SH-SY5Y (cell line): ENCODE measurements at regions not wholly inside any gene's neighbourhood (a gene's known extent, or its start where the extent isn't known, plus 50 kb on each side); places are given as distances from the start of the nearest gene placed in this dataset.

Source experiments
- GATA2 ChIP-seq: IDR thresholded peaks from 2 replicates; pipeline ENCODE4 v1.6.1; 2011; ENCODE audit warnings: mild to moderate bottlenecking, low read depth, low read length
- GATA3 ChIP-seq: IDR thresholded peaks from 2 replicates; pipeline ENCODE4 v1.6.1; 2011; ENCODE audit warnings: low read depth, mild to moderate bottlenecking, low read length, moderate library complexity

- no peak for TF ChIP-seq GATA2
- TF ChIP-seq GATA3 = no peak
Measured at GRCh38 chr3:18223571-18223970, 201.6 kb downstream of the SATB1 start.

- no peak for TF ChIP-seq GATA3
- TF ChIP-seq GATA2 = no peak
Measured at GRCh38 chr3:18222686-18223085, 202.5 kb downstream of the SATB1 start.

- no peak for TF ChIP-seq GATA3
- TF ChIP-seq GATA2 = no peak
Measured at GRCh38 chr3:18217507-18218174, 207.5 kb downstream of the SATB1 start.

- TF ChIP-seq GATA2 = no peak
- no peak for TF ChIP-seq GATA3
Measured at GRCh38 chr3:18216996-18217395, 208.1 kb downstream of the SATB1 start.

DNA sequence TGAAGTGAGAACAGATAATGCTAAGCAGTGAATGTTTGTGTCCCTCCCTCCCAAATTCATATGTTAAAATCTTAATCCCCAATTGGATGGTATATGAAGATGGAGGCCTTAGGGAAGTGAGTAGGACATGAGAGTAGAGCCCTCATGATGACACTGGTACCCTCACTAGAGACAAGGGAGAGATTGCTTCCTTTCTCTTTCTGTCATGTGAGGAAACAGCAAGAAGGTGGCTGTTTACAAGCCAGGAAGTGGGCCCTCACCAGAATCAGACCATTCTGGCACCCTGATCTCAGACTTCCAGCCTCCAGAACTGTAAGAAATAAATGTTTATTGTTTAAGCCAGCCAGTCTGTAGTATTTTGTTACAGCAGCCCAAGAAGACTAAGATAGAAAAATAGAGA lies 209.5 kb downstream of the SATB1 start:
- TF ChIP-seq GATA2 (no peak), GATA3 (no peak)

- TF ChIP-seq GATA2 (no peak), GATA3 (no peak)
Measured at GRCh38 chr3:18211116-18211515, 214.0 kb downstream of the SATB1 start.

- no peak for TF ChIP-seq GATA2
Measured at GRCh38 chr3:18208856-18209255, 216.3 kb downstream of the SATB1 start.

GRCh38 chr3:18208091-18208490 lies 217.0 kb downstream of the SATB1 start:
- TF ChIP-seq GATA3 (no peak), GATA2 (no peak)

- no peak for TF ChIP-seq GATA2
- TF ChIP-seq GATA3 = no peak
Measured at GRCh38 chr3:18207226-18207625, 217.9 kb downstream of the SATB1 start.

DNA sequence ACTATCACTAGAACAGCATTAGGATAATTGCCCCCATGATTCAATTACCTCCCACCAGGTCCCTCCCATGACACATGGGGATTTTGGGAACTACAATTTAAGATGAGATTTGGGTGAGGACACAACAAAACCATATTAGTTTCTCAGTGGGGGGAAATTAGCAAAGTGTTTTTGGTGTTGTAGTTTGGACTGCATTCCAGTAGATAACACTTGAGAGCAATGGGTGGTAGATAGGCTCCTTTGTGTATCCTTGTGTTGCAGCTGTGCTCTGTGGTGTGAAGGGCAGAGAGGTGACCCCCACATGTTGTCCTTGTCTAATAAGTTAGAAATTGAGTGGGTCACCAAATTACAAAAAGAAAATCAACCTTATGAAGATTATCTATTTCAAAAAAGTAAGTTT lies 223.8 kb downstream of the SATB1 start:
- TF ChIP-seq GATA2 (no peak), GATA3 (no peak)

DNA sequence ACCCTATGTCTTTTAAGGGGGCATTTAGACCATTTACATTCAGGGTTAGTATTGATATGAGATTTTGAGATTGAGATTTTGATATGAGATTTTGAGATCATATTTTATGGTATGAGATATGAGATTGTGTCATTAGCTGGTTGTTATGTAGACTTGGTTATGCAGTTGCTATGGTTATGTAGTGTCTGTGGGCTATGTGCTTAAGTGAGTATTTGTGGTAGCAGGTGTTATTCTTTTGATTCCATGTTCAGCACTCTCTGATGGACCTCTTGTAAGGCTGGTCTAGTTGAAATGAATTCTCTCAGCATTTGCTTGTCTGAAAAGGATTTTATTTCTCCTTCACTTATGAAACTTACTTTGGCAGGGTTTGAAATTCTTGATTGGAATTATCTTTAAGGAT lies 225.4 kb downstream of the SATB1 start:
- TF ChIP-seq GATA3 = no peak
- no peak for TF ChIP-seq GATA2

DNA sequence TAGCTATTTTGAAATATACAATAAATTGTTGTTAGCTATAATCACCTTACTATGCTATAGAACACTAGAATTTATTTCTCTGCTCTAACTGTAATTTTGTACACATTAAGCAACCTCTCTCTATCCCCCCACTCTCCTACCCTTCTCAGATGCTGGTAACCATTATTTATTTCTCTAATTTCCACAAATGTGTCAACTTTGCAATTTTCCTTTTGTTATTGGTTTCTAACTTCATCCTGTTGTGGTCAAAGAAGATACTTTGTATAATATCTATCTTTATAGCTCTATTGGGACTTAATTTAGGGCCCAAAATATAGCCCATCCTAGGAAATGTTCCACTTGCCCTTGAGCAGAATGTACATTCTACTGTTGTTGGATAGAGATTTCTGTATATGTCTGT lies 229.3 kb downstream of the SATB1 start:
- TF ChIP-seq GATA2 = no peak
- no peak for TF ChIP-seq GATA3

- TF ChIP-seq GATA3 (no peak), GATA2 (no peak)
Measured at GRCh38 chr3:18194431-18194830, 230.7 kb downstream of the SATB1 start.

- no peak for TF ChIP-seq GATA3
- TF ChIP-seq GATA2 = no peak
Measured at GRCh38 chr3:18190646-18191045, 234.5 kb downstream of the SATB1 start.

- TF ChIP-seq GATA2 (no peak), GATA3 (no peak)
Measured at GRCh38 chr3:18189282-18190050, 235.7 kb downstream of the SATB1 start.
